Ascending aorta (tissue), 2 donors: ENCODE measurements at regions not wholly inside any gene's neighbourhood (a gene's known extent, or its start where the extent isn't known, plus 50 kb on each side); places are given as distances from the start of the nearest gene placed in this dataset.

Experiments used
- DNase-seq, 2 donors: peaks; one replicate each; pipeline ENCODE4 v3.0.0-alpha.2; 2019; ENCODE audit warnings: low spot score in 2 of 2
- H3K27ac ChIP-seq, 2 donors: fragments of 200-600 bp; sonication (generic); one replicate each; pipeline ENCODE4 v1.5.1; 2016 to 2017; ENCODE audit warnings: mild to moderate bottlenecking in 1 of 2
- H3K27me3 ChIP-seq: fragments of 200-600 bp; sonication (generic); one replicate; pipeline ENCODE4 v1.5.1; 2017
- H3K36me3 ChIP-seq, 2 donors: fragments of 200-600 bp; sonication (generic); one replicate each; pipeline ENCODE4 v1.5.1; 2016
- H3K4me1 ChIP-seq, 2 donors: fragments of 200-600 bp; sonication (generic); one replicate each; pipeline ENCODE4 v1.5.1; 2016 to 2017; ENCODE audit warnings: mild to moderate bottlenecking in 1 of 2
- H3K4me3 ChIP-seq, 2 donors: fragments of 200-600 bp; sonication (generic); one replicate each; pipeline ENCODE4 v1.5.1; 2016 to 2017; ENCODE audit warnings: mild to moderate bottlenecking in 1 of 2
- H3K9me3 ChIP-seq, 2 donors: fragments of 200-600 bp; sonication (generic); one replicate each; pipeline ENCODE4 v1.5.1; 2016
- intact Hi-C: fragments of 100-400 bp; cut with DNase I; formaldehyde crosslinking; loops from one replicate; pipeline ENCODE4 v1.15.1; 2023
- TF ChIP-seq, protein P1 (sequence below), 3 experiments: fragments of 200-600 bp in 2 of 3; fragments of 450-650 bp in 1 of 3; sonication (generic) in 2 of 3; IDR thresholded peaks; one replicate each; pipeline ENCODE4 v1.5.1; 2016 to 2019; ENCODE audit warnings: antibody characterized with exemption in 3 of 3, mild to moderate bottlenecking in 1 of 3, moderate library complexity in 1 of 3

DNA sequence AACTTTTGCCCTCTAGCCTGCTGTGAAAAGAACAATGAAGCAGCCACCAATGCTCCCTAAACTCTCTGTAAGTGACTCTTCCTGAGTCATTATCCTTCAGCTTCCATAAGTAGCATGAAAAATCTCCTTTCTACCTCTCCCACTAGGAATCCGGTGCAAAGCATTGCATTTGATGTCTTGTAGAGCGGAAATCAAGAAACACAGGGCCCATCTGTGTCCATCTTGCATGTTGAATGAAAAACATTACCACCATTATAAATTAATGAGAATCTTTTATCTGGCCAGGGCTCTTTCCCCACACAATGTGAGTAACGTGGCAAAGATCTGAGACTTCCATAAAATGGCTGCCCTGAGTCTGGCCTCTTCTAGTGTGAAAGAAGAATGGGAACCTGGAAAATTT, 324.4 kb downstream of the ADGRL2 start:
- H3K27ac ChIP-seq = no peak overlapping the region
- intact Hi-C loops = no loop called here
- TF ChIP-seq, protein P1, sequence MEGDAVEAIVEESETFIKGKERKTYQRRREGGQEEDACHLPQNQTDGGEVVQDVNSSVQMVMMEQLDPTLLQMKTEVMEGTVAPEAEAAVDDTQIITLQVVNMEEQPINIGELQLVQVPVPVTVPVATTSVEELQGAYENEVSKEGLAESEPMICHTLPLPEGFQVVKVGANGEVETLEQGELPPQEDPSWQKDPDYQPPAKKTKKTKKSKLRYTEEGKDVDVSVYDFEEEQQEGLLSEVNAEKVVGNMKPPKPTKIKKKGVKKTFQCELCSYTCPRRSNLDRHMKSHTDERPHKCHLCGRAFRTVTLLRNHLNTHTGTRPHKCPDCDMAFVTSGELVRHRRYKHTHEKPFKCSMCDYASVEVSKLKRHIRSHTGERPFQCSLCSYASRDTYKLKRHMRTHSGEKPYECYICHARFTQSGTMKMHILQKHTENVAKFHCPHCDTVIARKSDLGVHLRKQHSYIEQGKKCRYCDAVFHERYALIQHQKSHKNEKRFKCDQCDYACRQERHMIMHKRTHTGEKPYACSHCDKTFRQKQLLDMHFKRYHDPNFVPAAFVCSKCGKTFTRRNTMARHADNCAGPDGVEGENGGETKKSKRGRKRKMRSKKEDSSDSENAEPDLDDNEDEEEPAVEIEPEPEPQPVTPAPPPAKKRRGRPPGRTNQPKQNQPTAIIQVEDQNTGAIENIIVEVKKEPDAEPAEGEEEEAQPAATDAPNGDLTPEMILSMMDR (IDR thresholded peaks at IDR 0.05) = no peak
- no peaks in the 10 kb centered on the region for H3K36me3 ChIP-seq
- no peaks in the 10 kb centered on the region for H3K4me1 ChIP-seq
- H3K27me3 ChIP-seq = no peaks in the 10 kb centered on the region
- no peak for DNase-seq
- H3K9me3 ChIP-seq = no peaks in the 10 kb centered on the region
- H3K4me3 ChIP-seq = no peak overlapping the region

DNA sequence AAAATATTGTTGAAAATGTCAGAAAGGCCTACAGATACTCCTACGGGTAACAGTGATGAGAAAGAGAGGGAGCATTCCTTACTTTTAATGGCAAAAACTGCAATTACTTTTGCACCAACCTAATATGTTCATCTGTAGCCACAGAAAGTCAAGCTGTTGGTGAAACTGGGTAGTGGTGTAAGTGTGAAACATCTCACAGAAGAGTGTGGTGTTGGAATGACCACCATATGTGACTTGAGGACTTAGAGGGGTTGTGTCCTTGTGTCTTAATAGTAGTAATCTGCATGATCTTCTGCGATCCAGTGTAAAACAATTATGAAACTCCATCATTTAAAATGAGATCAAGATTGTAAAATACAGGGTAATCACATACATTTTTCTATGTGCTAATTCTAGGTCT, 320.7 kb downstream of the ADGRL2 start:
- Histone ChIP-seq H3K27ac (no peak overlapping the region), H3K27me3 (no peaks in the 10 kb centered on the region), H3K9me3 (no peaks in the 10 kb centered on the region), H3K4me3 (no peak overlapping the region), H3K4me1 (no peaks in the 10 kb centered on the region), H3K36me3 (no peaks in the 10 kb centered on the region)
- intact Hi-C loops = no loop called here
- TF ChIP-seq, protein P1 (IDR thresholded peaks at IDR 0.05) = no peak
- no peak for DNase-seq

DNA sequence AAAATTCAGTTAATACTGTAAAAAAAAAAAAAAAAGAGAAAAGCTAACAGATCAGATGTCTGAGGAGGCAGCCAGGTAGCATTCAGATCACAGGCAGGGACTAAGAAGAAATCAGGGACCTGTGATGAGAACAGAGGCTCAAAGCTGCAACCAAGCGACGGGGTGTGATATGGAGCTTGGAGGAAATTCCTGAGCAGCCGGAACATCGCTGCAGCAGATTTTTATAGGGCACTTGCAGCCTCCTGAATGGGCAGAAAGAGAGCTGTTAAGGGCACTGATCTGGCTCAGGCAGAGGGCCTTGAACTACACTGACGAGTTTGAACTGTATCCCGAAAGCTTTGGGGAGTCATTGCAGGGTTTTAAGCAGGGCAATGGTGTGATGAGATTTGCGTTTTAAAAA, 315.4 kb downstream of the ADGRL2 start:
- no peaks in the 10 kb centered on the region for H3K27me3 ChIP-seq
- DNase-seq = no peak
- H3K4me1 ChIP-seq = peaks cover 0 to under 1% of the 10 kb centered on the region in 2 donors
- H3K36me3 ChIP-seq = no peaks in the 10 kb centered on the region
- intact Hi-C loops = no loop called here
- no peak overlapping the region for H3K4me3 ChIP-seq
- H3K9me3 ChIP-seq = no peaks in the 10 kb centered on the region
- TF ChIP-seq, protein P1 (IDR thresholded peaks at IDR 0.05) = no peak
- H3K27ac ChIP-seq = no peak overlapping the region

DNA sequence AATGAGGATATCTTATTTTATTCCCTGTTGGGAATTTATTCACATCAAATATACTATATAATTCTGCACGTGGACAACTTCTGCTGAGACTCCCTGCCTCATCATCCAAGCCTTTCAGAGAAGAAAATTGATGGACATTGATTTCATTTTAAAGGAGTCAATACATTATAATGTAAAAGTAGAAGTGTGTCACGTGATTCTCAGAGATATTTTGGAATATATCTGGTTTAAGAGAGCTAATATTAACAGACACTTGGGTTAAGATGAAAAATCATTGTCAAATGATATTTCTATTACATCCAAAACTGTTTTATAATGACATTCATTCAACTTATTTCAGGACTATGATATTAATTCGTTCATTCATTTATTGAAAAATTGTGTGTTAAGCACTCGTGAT, 314.2 kb downstream of the ADGRL2 start:
- DNase-seq = no peak
- TF ChIP-seq, protein P1 (IDR thresholded peaks at IDR 0.05) = no peak

DNA sequence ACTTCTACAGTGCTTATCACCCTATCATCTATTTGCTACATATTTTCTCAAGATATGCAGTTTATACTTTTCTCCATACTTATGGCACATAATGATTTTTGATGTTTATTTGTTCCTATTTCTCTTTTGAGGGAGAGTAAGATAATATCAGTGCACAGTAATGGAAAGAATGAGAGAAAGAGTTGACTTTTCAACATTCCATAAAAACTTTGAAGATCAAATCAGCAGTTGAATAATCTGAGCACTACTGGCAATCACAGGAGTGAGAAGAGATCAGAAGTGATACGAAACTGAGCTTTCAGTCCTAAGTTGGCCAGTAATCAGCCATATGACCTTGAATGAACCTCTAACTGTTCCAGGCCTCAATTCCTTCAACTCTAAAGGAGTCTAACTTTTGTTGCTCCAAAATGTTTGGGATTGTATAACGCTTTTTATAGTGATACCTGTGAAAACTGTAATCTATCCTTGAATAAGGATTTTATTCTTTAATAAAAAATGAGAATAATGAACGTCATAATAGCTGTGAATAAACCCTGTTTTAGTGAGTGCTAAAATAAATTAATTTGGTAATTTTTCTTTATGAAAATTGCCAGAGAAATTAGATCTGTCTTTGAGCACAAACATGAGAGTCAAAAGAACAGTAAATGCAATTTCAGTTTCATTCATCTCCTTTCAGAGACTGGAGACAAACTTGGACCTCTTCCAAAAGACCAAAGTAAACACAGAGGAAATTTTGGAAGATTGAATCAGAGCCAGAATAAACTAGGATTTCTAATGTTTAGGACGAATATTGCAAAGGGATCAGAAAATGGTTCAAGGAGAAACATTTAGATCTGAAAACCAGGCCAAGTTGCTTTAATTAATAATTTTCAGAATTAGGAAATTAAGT, 309.9 kb downstream of the ADGRL2 start:
- Histone ChIP-seq H3K27me3 (no peaks in the 10 kb centered on the region), H3K9me3 (no peaks in the 10 kb centered on the region), H3K4me3 (no peak overlapping the region), H3K36me3 (no peaks in the 10 kb centered on the region), H3K4me1 (peaks cover 0 to 5% of the 10 kb centered on the region in 2 donors), H3K27ac (no peak overlapping the region)
- TF ChIP-seq, protein P1 (IDR thresholded peaks at IDR 0.05) = no peak
- DNase-seq = no peak
- intact Hi-C loops = no loop called here

More for the DNA sequence above, 314.2 kb downstream of the ADGRL2 start:
- Histone ChIP-seq H3K27ac (no peak overlapping the region), H3K9me3 (no peaks in the 10 kb centered on the region), H3K4me1 (peaks cover 0 to 5% of the 10 kb centered on the region in 2 donors), H3K36me3 (no peaks in the 10 kb centered on the region), H3K4me3 (no peak overlapping the region), H3K27me3 (no peaks in the 10 kb centered on the region)
- intact Hi-C loops = no loop called here
